CD4-positive, alpha-beta T cell (primary cell): ENCODE measurements at regions not wholly inside any gene's neighbourhood (a gene's known extent, or its start where the extent isn't known, plus 50 kb on each side); places are given as distances from the start of the nearest gene placed in this dataset.

Experiments used
- ATAC-seq: fragments of 200-7000 bp; cut with Tn5 transposase; one replicate; pipeline ENCODE4 v1.10.0; 2022; ENCODE audit warnings: mild to moderate bottlenecking; ENCODE audit not compliant: poor library complexity
- CTCF ChIA-PET: fragments of 350-600 bp; sonication (Branson Sonifier 250); formaldehyde crosslinking; loops from one replicate; lab custom pipeline; 2021; ENCODE audit warnings: antibody characterized with exemption, inconsistent platforms; lab: Charles Lee
- POLR2A ChIA-PET: fragments of 350-600 bp; sonication (Branson Sonifier 250); formaldehyde crosslinking; loops from one replicate; lab custom pipeline; 2021; ENCODE audit warnings: antibody characterized with exemption, inconsistent platforms; lab: Charles Lee
- DNase-seq, 14 experiments: peaks; one replicate each; pipeline ENCODE4 v3.0.0-alpha.2; 2013 to 2020; ENCODE audit warnings: mixed read lengths in 2 of 14
- H3K27ac ChIP-seq, 2 donors: one replicate each; pipeline versions ENCODE4 v1.5.1 to v1.7.0; 2013; ENCODE audit warnings: low read length in 2 of 2, low read depth in 1 of 2, mild to moderate bottlenecking in 1 of 2
- H3K27me3 ChIP-seq, 2 experiments: 1 replicate in 1 of 2; 2 replicates in 1 of 2; pipeline versions ENCODE4 v1.6.1 to v1.7.0; 2013; ENCODE audit warnings: low read length in 2 of 2, control low read depth in 1 of 2, mild to moderate bottlenecking in 1 of 2, moderate library complexity in 1 of 2; ENCODE audit not compliant: insufficient read depth in 2 of 2, control insufficient read depth in 1 of 2
- H3K36me3 ChIP-seq: one replicate; pipeline ENCODE4 v1.6.1; 2013; ENCODE audit warnings: low read length, control low read depth; ENCODE audit not compliant: insufficient read depth
- H3K4me1 ChIP-seq: one replicate; pipeline ENCODE4 v1.6.1; 2013; ENCODE audit warnings: low read length, control low read depth; ENCODE audit not compliant: insufficient read depth
- H3K4me3 ChIP-seq: one replicate; pipeline ENCODE4 v1.5.1; 2013; ENCODE audit warnings: mild to moderate bottlenecking, low read length, moderate library complexity
- H3K9me3 ChIP-seq, 2 experiments: 1 replicate in 1 of 2; 2 replicates in 1 of 2; pipeline versions ENCODE4 v1.6.1 to v1.7.0; 2013; ENCODE audit warnings: low read length in 2 of 2, mild to moderate bottlenecking in 2 of 2, control low read depth in 1 of 2, moderate library complexity in 1 of 2; ENCODE audit not compliant: control insufficient read depth in 1 of 2, insufficient read depth in 1 of 2
- H3K27ac Mint-ChIP-seq: one replicate; pipeline ENCODE4 v1.8.0; 2020; ENCODE audit warnings: mixed read lengths
- H3K27me3 Mint-ChIP-seq: one replicate; pipeline ENCODE4 v1.8.0; 2021; ENCODE audit warnings: mixed read lengths
- H3K36me3 Mint-ChIP-seq: one replicate; pipeline ENCODE4 v1.8.0; 2021; ENCODE audit warnings: low read depth, mixed read lengths
- H3K4me1 Mint-ChIP-seq: one replicate; pipeline ENCODE4 v1.8.0; 2021; ENCODE audit warnings: low read depth, mixed read lengths
- H3K4me3 Mint-ChIP-seq: one replicate; pipeline ENCODE4 v1.8.0; 2020; ENCODE audit warnings: mild to moderate bottlenecking, mixed read lengths
- H3K9me3 Mint-ChIP-seq: one replicate; pipeline ENCODE4 v1.8.0; 2020; ENCODE audit warnings: mixed read lengths
- intact Hi-C, 2 experiments: fragments of 100-400 bp; cut with DNase I in 1 of 2; cut with micrococcal nuclease in 1 of 2; formaldehyde crosslinking; loops; one replicate each; pipeline versions ENCODE4 v1.15.1 to v1.9.0; 2023 to 2025; cut with DNase I, micrococcal nuclease
- TF ChIP-seq, protein P1 (sequence below): fragments of 200-600 bp; IDR thresholded peaks from one replicate; pipeline ENCODE4 v1.8.0; 2022; ENCODE audit warnings: antibody characterized with exemption, mild to moderate bottlenecking

DNA sequence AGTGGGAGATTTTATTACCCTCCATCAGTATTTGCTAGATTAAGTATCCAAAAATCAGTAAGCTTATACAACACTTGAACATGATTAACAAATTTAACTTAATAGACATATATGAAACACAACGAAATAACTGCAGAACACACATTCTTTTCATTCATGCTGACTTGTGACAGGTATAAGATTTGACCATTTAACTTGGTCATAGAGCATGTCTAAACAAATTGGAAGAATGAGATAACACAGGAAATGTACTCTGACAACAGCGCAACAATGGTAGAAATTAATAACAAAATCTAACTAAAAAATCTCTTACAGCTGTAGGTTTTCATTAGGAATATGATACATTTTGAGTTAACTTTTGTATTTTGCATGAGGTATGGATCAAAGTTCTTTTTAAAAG, 62.4 kb upstream of the TTLL7 start:
- H3K4me3 ChIP-seq: no peak overlapping the region
- H3K4me3 Mint-ChIP-seq: no peak overlapping the region
- intact Hi-C loops: no loop called here
- H3K36me3 Mint-ChIP-seq: no peaks in the 10 kb centered on the region
- H3K27ac Mint-ChIP-seq: no peak overlapping the region
- ATAC-seq: no peak
- TF ChIP-seq, protein P1, sequence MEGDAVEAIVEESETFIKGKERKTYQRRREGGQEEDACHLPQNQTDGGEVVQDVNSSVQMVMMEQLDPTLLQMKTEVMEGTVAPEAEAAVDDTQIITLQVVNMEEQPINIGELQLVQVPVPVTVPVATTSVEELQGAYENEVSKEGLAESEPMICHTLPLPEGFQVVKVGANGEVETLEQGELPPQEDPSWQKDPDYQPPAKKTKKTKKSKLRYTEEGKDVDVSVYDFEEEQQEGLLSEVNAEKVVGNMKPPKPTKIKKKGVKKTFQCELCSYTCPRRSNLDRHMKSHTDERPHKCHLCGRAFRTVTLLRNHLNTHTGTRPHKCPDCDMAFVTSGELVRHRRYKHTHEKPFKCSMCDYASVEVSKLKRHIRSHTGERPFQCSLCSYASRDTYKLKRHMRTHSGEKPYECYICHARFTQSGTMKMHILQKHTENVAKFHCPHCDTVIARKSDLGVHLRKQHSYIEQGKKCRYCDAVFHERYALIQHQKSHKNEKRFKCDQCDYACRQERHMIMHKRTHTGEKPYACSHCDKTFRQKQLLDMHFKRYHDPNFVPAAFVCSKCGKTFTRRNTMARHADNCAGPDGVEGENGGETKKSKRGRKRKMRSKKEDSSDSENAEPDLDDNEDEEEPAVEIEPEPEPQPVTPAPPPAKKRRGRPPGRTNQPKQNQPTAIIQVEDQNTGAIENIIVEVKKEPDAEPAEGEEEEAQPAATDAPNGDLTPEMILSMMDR: no peak
- H3K9me3 ChIP-seq: no peaks in the 10 kb centered on the region
- no peaks in the 10 kb centered on the region for H3K36me3 ChIP-seq
- H3K27ac ChIP-seq: no peak overlapping the region
- H3K4me1 Mint-ChIP-seq: no peaks in the 10 kb centered on the region
- peaks cover 0 to 6% of the 10 kb centered on the region in 2 experiments for H3K27me3 ChIP-seq
- no peaks in the 10 kb centered on the region for H3K4me1 ChIP-seq
- H3K9me3 Mint-ChIP-seq: no peaks in the 10 kb centered on the region
- DNase-seq: no peak
- CTCF ChIA-PET: interaction anchor here (1.9 kb wide), 1 partner anchor 12 kb away, joined by 5 read pairs; no protein-coding TSS in a partner anchor
- POLR2A ChIA-PET: no interaction called here
- H3K27me3 Mint-ChIP-seq: peaks cover 23% of the 10 kb centered on the region

DNA sequence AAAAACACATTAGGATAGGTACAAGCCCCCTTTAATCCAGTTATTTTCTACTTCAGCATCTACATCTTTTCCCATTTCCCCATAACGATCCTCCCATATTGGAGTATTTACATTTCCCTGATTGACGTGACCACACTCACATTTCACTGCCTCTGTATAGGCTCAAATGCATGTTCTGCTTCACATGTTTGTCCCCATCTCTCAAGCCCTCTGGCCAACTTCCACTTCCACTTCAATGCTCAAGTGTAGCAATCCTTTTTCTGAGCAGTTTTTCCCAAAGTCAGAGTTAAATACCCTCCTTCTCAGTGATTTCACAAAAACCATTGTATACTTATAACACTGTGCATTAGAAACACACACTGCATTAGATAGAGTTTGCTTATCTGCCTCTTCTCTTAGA, 61.8 kb upstream of the TTLL7 start:
- CTCF ChIA-PET: interaction anchor here (1.9 kb wide), 1 partner anchor 12 kb away, joined by 5 read pairs; no protein-coding TSS in a partner anchor
- TF ChIP-seq, protein P1: no peak
- H3K36me3 ChIP-seq: no peaks in the 10 kb centered on the region
- Mint-ChIP-seq H3K9me3 (no peaks in the 10 kb centered on the region), H3K4me1 (no peaks in the 10 kb centered on the region), H3K27ac (no peak overlapping the region), H3K36me3 (no peaks in the 10 kb centered on the region), H3K4me3 (no peak overlapping the region), H3K27me3 (peaks cover 21% of the 10 kb centered on the region)
- intact Hi-C loops: no loop called here
- ATAC-seq (no peak), DNase-seq (no peak)
- H3K9me3 ChIP-seq: no peaks in the 10 kb centered on the region
- no peak overlapping the region for H3K27ac ChIP-seq
- POLR2A ChIA-PET: no interaction called here
- peaks cover 0 to 6% of the 10 kb centered on the region in 2 experiments for H3K27me3 ChIP-seq
- no peak overlapping the region for H3K4me3 ChIP-seq
- no peaks in the 10 kb centered on the region for H3K4me1 ChIP-seq

DNA sequence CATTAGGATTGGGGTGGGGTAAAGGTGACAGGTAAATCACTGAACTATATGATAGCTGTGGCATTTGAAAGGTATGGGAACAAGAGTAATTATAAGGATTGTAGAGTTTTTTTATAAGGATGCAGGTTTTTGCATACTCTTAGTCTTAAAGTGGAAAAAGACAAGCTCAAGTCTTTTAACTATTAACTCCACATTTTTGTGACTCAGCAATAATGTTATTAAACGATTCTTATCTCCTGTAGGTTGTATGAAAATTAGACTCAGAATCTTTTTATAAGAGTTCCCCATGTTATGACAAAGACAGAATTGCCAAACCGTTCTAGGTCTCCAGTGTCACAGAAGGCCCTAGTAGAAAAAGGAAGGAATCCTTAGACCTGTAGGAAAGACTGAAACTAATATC, 49.9 kb upstream of the TTLL7 start:
- no peak overlapping the region for H3K27ac ChIP-seq
- Mint-ChIP-seq H3K4me3 (no peak overlapping the region), H3K9me3 (no peaks in the 10 kb centered on the region), H3K27ac (no peak overlapping the region), H3K27me3 (peaks cover 5% of the 10 kb centered on the region), H3K4me1 (no peaks in the 10 kb centered on the region), H3K36me3 (no peaks in the 10 kb centered on the region)
- H3K4me3 ChIP-seq: no peak overlapping the region
- POLR2A ChIA-PET: no interaction called here
- H3K4me1 ChIP-seq: no peaks in the 10 kb centered on the region
- intact Hi-C loops: no loop called here
- TF ChIP-seq, protein P1: no peak
- no peaks in the 10 kb centered on the region for H3K36me3 ChIP-seq
- ATAC-seq: no peak
- no peaks in the 10 kb centered on the region for H3K9me3 ChIP-seq
- H3K27me3 ChIP-seq: no peaks in the 10 kb centered on the region
- CTCF ChIA-PET: interaction anchor here (0.9 to 1.2 kb wide), 3 partner anchors 12 to 17 kb away, joined by 3 to 5 read pairs (median 3); no protein-coding TSS in a partner anchor
- DNase-seq: no peak
